SH-SY5Y (cell line): ENCODE measurements at regions not wholly inside any gene's neighbourhood (a gene's known extent, or its start where the extent isn't known, plus 50 kb on each side); places are given as distances from the start of the nearest gene placed in this dataset.

Source experiments
- GATA2 ChIP-seq: IDR thresholded peaks from 2 replicates; pipeline ENCODE4 v1.6.1; 2011; ENCODE audit warnings: mild to moderate bottlenecking, low read depth, low read length
- GATA3 ChIP-seq: IDR thresholded peaks from 2 replicates; pipeline ENCODE4 v1.6.1; 2011; ENCODE audit warnings: low read depth, mild to moderate bottlenecking, low read length, moderate library complexity

- TF ChIP-seq GATA3 (no peak), GATA2 (no peak)
These were observed 121.4 kb downstream of the KCNF1 start for GRCh38 chr2:11033114-11033513.

- TF ChIP-seq GATA3 = no peak
- TF ChIP-seq GATA2 = no peak
These were observed 116.6 kb upstream of the SLC66A3 start for GRCh38 chr2:11038641-11039040.

GRCh38 chr2:11040992-11041391 lies 114.3 kb upstream of the SLC66A3 start:
- TF ChIP-seq GATA3 (no peak), GATA2 (no peak)

- TF ChIP-seq GATA2 (no peak), GATA3 (no peak)
These were observed 112.4 kb upstream of the SLC66A3 start for GRCh38 chr2:11042841-11043240.

- TF ChIP-seq GATA2 = no peak
- no peak for TF ChIP-seq GATA3
These were observed 112.0 kb upstream of the SLC66A3 start for GRCh38 chr2:11043245-11043644.

GRCh38 chr2:11044201-11044600 lies 111.1 kb upstream of the SLC66A3 start:
- TF ChIP-seq GATA3 (no peak), GATA2 (no peak)

GRCh38 chr2:11045294-11045693 lies 110.0 kb upstream of the SLC66A3 start:
- no peak for TF ChIP-seq GATA2
- no peak for TF ChIP-seq GATA3

- no peak for TF ChIP-seq GATA2
- no peak for TF ChIP-seq GATA3
These were observed 106.8 kb upstream of the SLC66A3 start for GRCh38 chr2:11048335-11049008.

GRCh38 chr2:11050565-11050964 lies 104.7 kb upstream of the SLC66A3 start:
- no peak for TF ChIP-seq GATA3
- no peak for TF ChIP-seq GATA2

GRCh38 chr2:11051280-11051679 lies 104.0 kb upstream of the SLC66A3 start:
- TF ChIP-seq GATA3 (no peak), GATA2 (no peak)

- TF ChIP-seq GATA3 (no peak), GATA2 (no peak)
These were observed 101.7 kb upstream of the SLC66A3 start for GRCh38 chr2:11053546-11053945.

- TF ChIP-seq GATA2 (no peak), GATA3 (no peak)
These were observed 100.2 kb upstream of the SLC66A3 start for GRCh38 chr2:11054783-11055678.

- no peak for TF ChIP-seq GATA2
- TF ChIP-seq GATA3 = no peak
These were observed 99.5 kb upstream of the SLC66A3 start for GRCh38 chr2:11055679-11056215.

GRCh38 chr2:11056614-11057013 lies 98.7 kb upstream of the SLC66A3 start:
- TF ChIP-seq GATA3 (no peak), GATA2 (no peak)

GRCh38 chr2:11057031-11057430 lies 98.2 kb upstream of the SLC66A3 start:
- no peak for TF ChIP-seq GATA3
- no peak for TF ChIP-seq GATA2

GRCh38 chr2:11058129-11058528 lies 97.1 kb upstream of the SLC66A3 start:
- no peak for TF ChIP-seq GATA2
- TF ChIP-seq GATA3 = no peak
